Tibial nerve (tissue), 4 donors: ENCODE measurements at regions not wholly inside any gene's neighbourhood (a gene's known extent, or its start where the extent isn't known, plus 50 kb on each side); places are given as distances from the start of the nearest gene placed in this dataset.

ENCODE experiments used
- DNase-seq, 2 donors: peaks; one replicate each; pipeline ENCODE4 v3.0.0-alpha.2; 2019; ENCODE audit warnings: low spot score in 2 of 2
- H3K27ac ChIP-seq, 4 donors: fragments of 200-600 bp; sonication (generic) in 3 of 4; one replicate each; pipeline ENCODE4 v1.5.1; 2017 to 2019; ENCODE audit warnings: mild to moderate bottlenecking in 1 of 4
- H3K27me3 ChIP-seq, 2 donors: fragments of 200-600 bp; sonication (generic) in 1 of 2; one replicate each; pipeline versions ENCODE4 v1.5.1 to v1.6.0; 2017 to 2019
- H3K36me3 ChIP-seq, 3 donors: fragments of 200-600 bp; sonication (generic); one replicate each; pipeline ENCODE4 v1.5.1; 2018 to 2019
- H3K4me1 ChIP-seq, 4 donors: fragments of 200-600 bp; sonication (generic) in 3 of 4; one replicate each; pipeline ENCODE4 v1.5.1; 2017 to 2019
- H3K4me3 ChIP-seq, 4 donors: fragments of 200-600 bp; sonication (generic) in 3 of 4; one replicate each; pipeline ENCODE4 v1.5.1; 2017 to 2019; ENCODE audit warnings: mild to moderate bottlenecking in 1 of 4, moderate library complexity in 1 of 4
- H3K9me3 ChIP-seq, 4 donors: fragments of 200-600 bp; sonication (generic) in 3 of 4; one replicate each; pipeline ENCODE4 v1.5.1; 2017 to 2019
- CTCF ChIP-seq, 5 experiments: fragments of 200-600 bp in 3 of 5; fragments of 450-650 bp in 2 of 5; sonication (generic) in 3 of 5; IDR thresholded peaks; one replicate each; pipeline ENCODE4 v1.5.1; 2016 to 2019; ENCODE audit warnings: antibody characterized with exemption in 5 of 5, mild to moderate bottlenecking in 3 of 5, moderate library complexity in 2 of 5
- EP300 ChIP-seq, 2 donors: sonication (generic); formaldehyde crosslinking; IDR thresholded peaks; one replicate each; pipeline ENCODE4 v1.6.1; 2017; ENCODE audit warnings: antibody characterized with exemption in 2 of 2, mild to moderate bottlenecking in 1 of 2
- POLR2A ChIP-seq, 2 donors: fragments of 450-650 bp; IDR thresholded peaks; one replicate each; pipeline ENCODE4 v1.6.1; 2017; ENCODE audit warnings: antibody characterized with exemption in 2 of 2, mild to moderate bottlenecking in 2 of 2, moderate library complexity in 2 of 2
- WGBS, 2 donors: methylation state at CpG; one replicate each; pipeline ENCODE4 v1.1.5; 2018; 5-methylcytosine and 5-hydroxymethylcytosine counted together

GRCh38 chr14:66359500-66359899 is 126.7 kb upstream of the CCDC196 start:
- Histone ChIP-seq H3K27me3 (no peaks in the 10 kb centered on the region), H3K27ac (no peak overlapping the region), H3K4me3 (no peak overlapping the region), H3K9me3 (peaks cover 0 to under 1% (median 0%) of the 10 kb centered on the region in 4 donors), H3K4me1 (no peaks in the 10 kb centered on the region), H3K36me3 (no peaks in the 10 kb centered on the region)
- no peak for DNase-seq
- TF ChIP-seq POLR2A (IDR thresholded peaks at IDR 0.05) (no peak), CTCF (IDR thresholded peaks at IDR 0.05) (peak; percentile 34 to 75 (median 58))
- 0% methylated on average over 3 of the region's 3 CpGs for WGBS, 2 donors

GRCh38 chr14:66360366-66360926 is 125.7 kb upstream of the CCDC196 start:
- H3K27me3 ChIP-seq: no peaks in the 10 kb centered on the region
- no peaks in the 10 kb centered on the region for H3K36me3 ChIP-seq
- H3K9me3 ChIP-seq: no peaks in the 10 kb centered on the region
- no peak overlapping the region for H3K4me3 ChIP-seq
- no peaks in the 10 kb centered on the region for H3K4me1 ChIP-seq
- TF ChIP-seq POLR2A (IDR thresholded peaks at IDR 0.05): no peak
- TF ChIP-seq CTCF (IDR thresholded peaks at IDR 0.05): no peak
- TF ChIP-seq EP300 (IDR thresholded peaks at IDR 0.05): no peak
- no peak for DNase-seq
- WGBS, 2 donors: 47 to 56% methylated on average over 8 of the region's 8 CpGs
- no peak overlapping the region for H3K27ac ChIP-seq

- H3K36me3 ChIP-seq: no peaks in the 10 kb centered on the region
- TF ChIP-seq POLR2A (IDR thresholded peaks at IDR 0.05) (no peak), EP300 (IDR thresholded peaks at IDR 0.05) (no peak), CTCF (IDR thresholded peaks at IDR 0.05) (no peak)
- no peaks in the 10 kb centered on the region for H3K9me3 ChIP-seq
- no peak for DNase-seq
- 22 to 31% methylated on average over 2 of the region's 2 CpGs for WGBS, 2 donors
- H3K4me3 ChIP-seq: no peak overlapping the region
- H3K4me1 ChIP-seq: no peaks in the 10 kb centered on the region
- H3K27ac ChIP-seq: no peak overlapping the region
- no peaks in the 10 kb centered on the region for H3K27me3 ChIP-seq
Measured at GRCh38 chr14:66361013-66361412, 125.2 kb upstream of the CCDC196 start.

- Histone ChIP-seq H3K4me1 (no peaks in the 10 kb centered on the region), H3K27me3 (no peaks in the 10 kb centered on the region), H3K9me3 (no peaks in the 10 kb centered on the region), H3K36me3 (no peaks in the 10 kb centered on the region), H3K4me3 (no peak overlapping the region), H3K27ac (no peak overlapping the region)
- TF ChIP-seq CTCF (IDR thresholded peaks at IDR 0.05) (no peak), EP300 (IDR thresholded peaks at IDR 0.05) (no peak), POLR2A (IDR thresholded peaks at IDR 0.05) (no peak)
- no peak for DNase-seq
- WGBS, 2 donors: 94 to 98% methylated on average over 4 of the region's 4 CpGs
Measured at GRCh38 chr14:66365388-66365787, 120.8 kb upstream of the CCDC196 start.

- Histone ChIP-seq H3K27me3 (no peaks in the 10 kb centered on the region), H3K27ac (no peak overlapping the region), H3K4me3 (no peak overlapping the region), H3K9me3 (no peaks in the 10 kb centered on the region), H3K36me3 (no peaks in the 10 kb centered on the region), H3K4me1 (no peaks in the 10 kb centered on the region)
- DNase-seq: no peak
- no peak for TF ChIP-seq POLR2A (IDR thresholded peaks at IDR 0.05)
- TF ChIP-seq CTCF (IDR thresholded peaks at IDR 0.05): no peak
- no peak for TF ChIP-seq EP300 (IDR thresholded peaks at IDR 0.05)
- WGBS, 2 donors: 70 to 87% methylated on average over 4 of the region's 4 CpGs
Measured at GRCh38 chr14:66369157-66369697, 116.9 kb upstream of the CCDC196 start.
